ENCODE measurements at regions not wholly inside any gene's neighbourhood (a gene's known extent, or its start where the extent isn't known, plus 50 kb on each side); places are given as distances from the start of the nearest gene placed in this dataset.

- Histone ChIP-seq H3K36me3 (no peaks in the 10 kb centered on the region), H3K27ac (no peak overlapping the region), H3K27me3 (replicated peaks; ENCODE audit: insufficient read depth) (no peaks in the 10 kb centered on the region), H3K4me3 (no peak overlapping the region), H3K9me3 (no peaks in the 10 kb centered on the region), H3K4me1 (ENCODE audit: control insufficient read depth in 1 of 2, low read depth in 2 of 2) (peaks cover 0 to 13% of the 10 kb centered on the region in 2 donors)
- ATAC-seq (ENCODE audit: insufficient number of reproducible peaks, low FRiP score, low read depth) = no peak
- TF ChIP-seq, protein P1, sequence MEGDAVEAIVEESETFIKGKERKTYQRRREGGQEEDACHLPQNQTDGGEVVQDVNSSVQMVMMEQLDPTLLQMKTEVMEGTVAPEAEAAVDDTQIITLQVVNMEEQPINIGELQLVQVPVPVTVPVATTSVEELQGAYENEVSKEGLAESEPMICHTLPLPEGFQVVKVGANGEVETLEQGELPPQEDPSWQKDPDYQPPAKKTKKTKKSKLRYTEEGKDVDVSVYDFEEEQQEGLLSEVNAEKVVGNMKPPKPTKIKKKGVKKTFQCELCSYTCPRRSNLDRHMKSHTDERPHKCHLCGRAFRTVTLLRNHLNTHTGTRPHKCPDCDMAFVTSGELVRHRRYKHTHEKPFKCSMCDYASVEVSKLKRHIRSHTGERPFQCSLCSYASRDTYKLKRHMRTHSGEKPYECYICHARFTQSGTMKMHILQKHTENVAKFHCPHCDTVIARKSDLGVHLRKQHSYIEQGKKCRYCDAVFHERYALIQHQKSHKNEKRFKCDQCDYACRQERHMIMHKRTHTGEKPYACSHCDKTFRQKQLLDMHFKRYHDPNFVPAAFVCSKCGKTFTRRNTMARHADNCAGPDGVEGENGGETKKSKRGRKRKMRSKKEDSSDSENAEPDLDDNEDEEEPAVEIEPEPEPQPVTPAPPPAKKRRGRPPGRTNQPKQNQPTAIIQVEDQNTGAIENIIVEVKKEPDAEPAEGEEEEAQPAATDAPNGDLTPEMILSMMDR (IDR thresholded peaks at IDR 0.05) = no peak
- DNase-seq (ENCODE audit: low spot score) = no peak
These were observed 352.4 kb upstream of the FAT3 start for GRCh38 chr11:91872243-91872642.

GRCh38 chr11:91871791-91872190 lies 352.8 kb upstream of the FAT3 start:
- H3K27ac ChIP-seq = no peak overlapping the region
- TF ChIP-seq, protein P1 (IDR thresholded peaks at IDR 0.05) = no peak
- peaks cover 0 to 13% of the 10 kb centered on the region in 2 donors for H3K4me1 ChIP-seq (ENCODE audit: control insufficient read depth in 1 of 2, low read depth in 2 of 2)
- ATAC-seq (ENCODE audit: insufficient number of reproducible peaks, low FRiP score, low read depth) (no peak), DNase-seq (ENCODE audit: low spot score) (no peak)
- H3K36me3 ChIP-seq = no peaks in the 10 kb centered on the region
- H3K4me3 ChIP-seq = no peak overlapping the region
- H3K9me3 ChIP-seq = no peaks in the 10 kb centered on the region
- H3K27me3 ChIP-seq (replicated peaks; ENCODE audit: insufficient read depth) = no peaks in the 10 kb centered on the region

- no peaks in the 10 kb centered on the region for H3K36me3 ChIP-seq
- peaks cover 0 to 13% of the 10 kb centered on the region in 2 donors for H3K4me1 ChIP-seq (ENCODE audit: control insufficient read depth in 1 of 2, low read depth in 2 of 2)
- no peaks in the 10 kb centered on the region for H3K27me3 ChIP-seq (replicated peaks; ENCODE audit: insufficient read depth)
- no peak overlapping the region for H3K4me3 ChIP-seq
- ATAC-seq (ENCODE audit: insufficient number of reproducible peaks, low FRiP score, low read depth) = no peak
- H3K27ac ChIP-seq = no peak overlapping the region
- TF ChIP-seq, protein P1 (IDR thresholded peaks at IDR 0.05) = no peak
- no peaks in the 10 kb centered on the region for H3K9me3 ChIP-seq
- DNase-seq (ENCODE audit: low spot score) = no peak
These were observed 353.6 kb upstream of the FAT3 start for GRCh38 chr11:91871048-91871447.

GRCh38 chr11:91869686-91870085 lies 354.9 kb upstream of the FAT3 start:
- H3K4me1 ChIP-seq (ENCODE audit: control insufficient read depth in 1 of 2, low read depth in 2 of 2) = peaks cover 0 to 13% of the 10 kb centered on the region in 2 donors
- ATAC-seq (ENCODE audit: insufficient number of reproducible peaks, low FRiP score, low read depth) (no peak), DNase-seq (ENCODE audit: low spot score) (no peak)
- H3K4me3 ChIP-seq = no peak overlapping the region
- H3K27ac ChIP-seq = no peak overlapping the region
- TF ChIP-seq, protein P1 (IDR thresholded peaks at IDR 0.05) = no peak
- H3K27me3 ChIP-seq (replicated peaks; ENCODE audit: insufficient read depth) = no peaks in the 10 kb centered on the region
- no peaks in the 10 kb centered on the region for H3K36me3 ChIP-seq
- H3K9me3 ChIP-seq = no peaks in the 10 kb centered on the region

DNA sequence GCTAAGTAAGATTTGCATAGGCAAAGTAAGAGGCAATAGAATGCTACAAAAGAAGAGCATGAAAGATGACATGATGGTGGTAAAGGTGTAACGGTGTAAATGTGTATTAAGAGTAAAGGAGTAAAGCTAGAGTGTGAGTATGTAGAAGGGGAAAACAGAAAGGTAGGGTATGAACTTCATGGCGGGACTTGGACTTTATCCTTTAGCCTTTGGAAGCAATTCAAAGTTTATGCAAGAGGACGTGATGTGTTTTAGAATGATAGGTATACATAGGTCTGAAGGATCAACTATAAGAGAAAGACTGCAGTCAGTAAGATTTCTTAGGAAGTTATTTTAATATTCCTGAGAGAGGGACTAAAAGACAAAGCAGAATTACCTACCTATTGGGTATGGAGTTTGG lies 358.0 kb upstream of the FAT3 start:
- H3K9me3 ChIP-seq = no peaks in the 10 kb centered on the region

More for the DNA sequence above, 358.0 kb upstream of the FAT3 start:
- TF ChIP-seq, protein P1 (IDR thresholded peaks at IDR 0.05) = no peak
- DNase-seq (ENCODE audit: low spot score) = no peak
- Histone ChIP-seq H3K36me3 (no peaks in the 10 kb centered on the region), H3K27me3 (replicated peaks; ENCODE audit: insufficient read depth) (no peaks in the 10 kb centered on the region), H3K4me3 (no peak overlapping the region), H3K4me1 (ENCODE audit: control insufficient read depth in 1 of 2, low read depth in 2 of 2) (peaks cover 0 to 13% of the 10 kb centered on the region in 2 donors), H3K27ac (no peak overlapping the region)
- ATAC-seq (ENCODE audit: insufficient number of reproducible peaks, low FRiP score, low read depth) = no peak
